Ishikawa (cell line): ENCODE measurements at regions not wholly inside any gene's neighbourhood (a gene's known extent, or its start where the extent isn't known, plus 50 kb on each side); places are given as distances from the start of the nearest gene placed in this dataset.

Experiments
- CREB1 ChIP-seq: IDR thresholded peaks from 2 replicates; pipeline ENCODE4 v1.6.1; 2012; ENCODE audit warnings: low read depth
- FOXM1 ChIP-seq: IDR thresholded peaks from 2 replicates; pipeline ENCODE4 v1.6.1; 2012; ENCODE audit warnings: low read depth, borderline replicate concordance
- MAX ChIP-seq: IDR thresholded peaks from 2 replicates; pipeline ENCODE4 v1.6.1; 2012
- RAD21 ChIP-seq: IDR thresholded peaks from 2 replicates; pipeline ENCODE4 v1.6.1; 2012; ENCODE audit warnings: low read depth
- REST ChIP-seq: IDR thresholded peaks from 2 replicates; pipeline ENCODE4 v1.6.1; 2012; ENCODE audit warnings: low read depth, mild to moderate bottlenecking

- TF ChIP-seq REST: no peak
- TF ChIP-seq MAX: no peak
- TF ChIP-seq RAD21: no peak
- no peak for TF ChIP-seq CREB1
- TF ChIP-seq FOXM1: no peak
Measured at GRCh38 chr3:31406896-31407295, 125.8 kb upstream of the STT3B start.
